ENCODE measurements at regions not wholly inside any gene's neighbourhood (a gene's known extent, or its start where the extent isn't known, plus 50 kb on each side); places are given as distances from the start of the nearest gene placed in this dataset.

GRCh38 chr10:111762114-111762513 lies 421.5 kb downstream of the GPAM start:
- H3K36me3 ChIP-seq (ENCODE audit: insufficient read depth in 1 of 2, low read depth in 1 of 2): no peaks in the 10 kb centered on the region
- H3K27ac ChIP-seq: no peak overlapping the region
- 78 to 82% (median 80%) methylated on average over 4 of the region's 4 CpGs for WGBS, 3 donors
- no peaks in the 10 kb centered on the region for H3K4me1 ChIP-seq
- H3K4me3 ChIP-seq: no peak overlapping the region
- DNase-seq (no peak), ATAC-seq (no peak)
- H3K27me3 ChIP-seq (ENCODE audit: insufficient read depth in 3 of 3, low read length in 2 of 3): no peaks in the 10 kb centered on the region
- intact Hi-C loops (cut with DNase I): no loop called here
- no peaks in the 10 kb centered on the region for H3K9me3 ChIP-seq
- no peak for TF ChIP-seq CTCF (IDR thresholded peaks at IDR 0.05)

DNA sequence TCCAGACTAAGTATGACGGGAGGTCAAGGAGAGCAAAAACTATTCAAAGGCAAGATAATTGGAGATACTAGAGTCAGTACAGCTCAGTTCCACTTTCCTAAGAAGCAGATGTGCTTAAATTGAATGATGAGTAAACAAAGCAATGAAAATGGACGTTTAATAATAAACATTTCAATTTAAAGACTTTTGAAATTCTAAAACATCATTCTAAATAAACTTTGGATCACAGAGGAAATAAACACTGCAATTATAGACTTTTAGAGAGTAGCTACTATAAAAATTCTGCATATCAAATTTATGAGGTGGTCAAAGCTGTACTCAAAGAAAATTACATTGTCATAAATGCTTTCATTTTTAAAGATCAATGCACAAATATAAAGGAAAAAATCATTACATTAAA lies 418.3 kb downstream of the GPAM start:
- Histone ChIP-seq H3K4me3 (no peak overlapping the region), H3K27ac (no peak overlapping the region), H3K9me3 (no peaks in the 10 kb centered on the region), H3K4me1 (no peaks in the 10 kb centered on the region), H3K27me3 (ENCODE audit: insufficient read depth in 3 of 3, low read length in 2 of 3) (no peaks in the 10 kb centered on the region), H3K36me3 (ENCODE audit: insufficient read depth in 1 of 2, low read depth in 1 of 2) (no peaks in the 10 kb centered on the region)
- no peak for ATAC-seq
- intact Hi-C loops (cut with DNase I): no loop called here
- WGBS, 3 donors: 59 to 70% (median 66%) methylated on average over 2 of the region's 2 CpGs
- no peak for DNase-seq
- no peak for TF ChIP-seq CTCF (IDR thresholded peaks at IDR 0.05)

DNA sequence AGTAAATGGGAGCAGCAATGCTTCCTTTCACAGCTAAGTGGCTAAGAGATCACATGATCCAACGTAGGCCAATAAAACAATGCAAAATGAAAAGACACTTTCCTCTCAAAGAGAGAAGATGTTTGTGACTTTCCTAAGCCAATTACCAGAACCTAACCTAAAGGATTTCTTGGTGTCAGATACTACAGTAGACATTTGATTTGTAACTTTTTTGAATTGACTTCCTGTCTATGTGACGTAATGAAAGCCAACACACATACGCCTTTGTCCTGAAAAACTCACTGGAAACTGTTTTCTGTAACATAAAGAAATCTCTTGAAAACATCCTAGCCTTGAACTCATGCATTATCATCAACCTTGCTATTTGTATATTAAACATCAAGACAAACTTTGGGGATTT lies 417.1 kb downstream of the GPAM start:
- no peaks in the 10 kb centered on the region for H3K9me3 ChIP-seq
- no peaks in the 10 kb centered on the region for H3K27me3 ChIP-seq (ENCODE audit: insufficient read depth in 3 of 3, low read length in 2 of 3)
- intact Hi-C loops (cut with DNase I): no loop called here
- TF ChIP-seq CTCF (IDR thresholded peaks at IDR 0.05): no peak
- H3K36me3 ChIP-seq (ENCODE audit: insufficient read depth in 1 of 2, low read depth in 1 of 2): no peaks in the 10 kb centered on the region
- WGBS, 3 donors: 62 to 76% (median 66%) methylated on average over 3 of the region's 3 CpGs
- no peak overlapping the region for H3K4me3 ChIP-seq
- no peaks in the 10 kb centered on the region for H3K4me1 ChIP-seq
- ATAC-seq (no peak), DNase-seq (no peak)
- no peak overlapping the region for H3K27ac ChIP-seq

GRCh38 chr10:111767661-111768060 lies 415.9 kb downstream of the GPAM start:
- Histone ChIP-seq H3K4me1 (no peaks in the 10 kb centered on the region), H3K36me3 (ENCODE audit: insufficient read depth in 1 of 2, low read depth in 1 of 2) (no peaks in the 10 kb centered on the region), H3K27me3 (ENCODE audit: insufficient read depth in 3 of 3, low read length in 2 of 3) (no peaks in the 10 kb centered on the region), H3K27ac (no peak overlapping the region), H3K9me3 (no peaks in the 10 kb centered on the region), H3K4me3 (no peak overlapping the region)
- no peak for TF ChIP-seq CTCF (IDR thresholded peaks at IDR 0.05)
- DNase-seq (no peak), ATAC-seq (no peak)
- intact Hi-C loops (cut with DNase I): no loop called here
- 33 to 55% (median 38%) methylated on average over 1 of the region's 1 CpG for WGBS, 3 donors

GRCh38 chr10:111773950-111774349 lies 409.6 kb downstream of the GPAM start:
- WGBS, 3 donors: 76 to 87% (median 78%) methylated on average over 1 of the region's 1 CpG

More at GRCh38 chr10:111773950-111774349, 409.6 kb downstream of the GPAM start:
- no peak overlapping the region for H3K4me3 ChIP-seq
- DNase-seq (no peak), ATAC-seq (no peak)
- H3K9me3 ChIP-seq: no peaks in the 10 kb centered on the region
- no peaks in the 10 kb centered on the region for H3K27me3 ChIP-seq (ENCODE audit: insufficient read depth in 3 of 3, low read length in 2 of 3)
- no peak for TF ChIP-seq CTCF (IDR thresholded peaks at IDR 0.05)
- no peaks in the 10 kb centered on the region for H3K4me1 ChIP-seq
- no peak overlapping the region for H3K27ac ChIP-seq
- intact Hi-C loops (cut with DNase I): no loop called here
- no peaks in the 10 kb centered on the region for H3K36me3 ChIP-seq (ENCODE audit: insufficient read depth in 1 of 2, low read depth in 1 of 2)
